H1 (cell line): ENCODE measurements at regions not wholly inside any gene's neighbourhood (a gene's known extent, or its start where the extent isn't known, plus 50 kb on each side); places are given as distances from the start of the nearest gene placed in this dataset.

Source experiments
- CTCF ChIA-PET: fragments of 300-600 bp; sonication (Branson Sonifier 250); formaldehyde crosslinking; loops from one replicate; lab custom pipeline; 2021; ENCODE audit not compliant: partially characterized antibody; lab: Charles Lee
- POLR2A ChIA-PET: fragments of 300-600 bp; sonication (Branson Sonifier 250); formaldehyde crosslinking; loops from one replicate; lab custom pipeline; 2021; ENCODE audit warnings: inconsistent platforms; ENCODE audit not compliant: partially characterized antibody; lab: Charles Lee
- DNase-seq, 2 experiments: peaks; one replicate each; pipeline versions ENCODE4 v3.0.0 to v3.0.0-alpha.2; 2010 to 2022; ENCODE audit warnings: low spot score in 2 of 2, low read depth in 1 of 2, mixed read lengths in 1 of 2
- FAIRE-seq: peaks from 2 replicates; lab custom pipeline; 2011; peaks lifted over from hg19 to GRCh38; lab: Jason Lieb, UNC
- H2AFZ ChIP-seq: 2 replicates; pipeline ENCODE4 v1.8.1; 2012; ENCODE audit warnings: low read length, inconsistent platforms
- H2AK5ac ChIP-seq: 2 replicates; pipeline ENCODE4 v1.6.1; 2013; ENCODE audit warnings: low read depth, low read length
- H2BK120ac ChIP-seq: replicated peaks from 2 replicates; pipeline ENCODE3; 2013; ENCODE audit warnings: low read depth, low read length, inconsistent platforms
- H2BK12ac ChIP-seq: 2 replicates; pipeline ENCODE4 v1.6.1; 2013; ENCODE audit warnings: low read depth, low read length
- H2BK15ac ChIP-seq: 2 replicates; pipeline ENCODE4 v1.6.1; 2013; ENCODE audit warnings: low read length
- H2BK20ac ChIP-seq: 2 replicates; pipeline ENCODE4 v1.6.1; 2013; ENCODE audit warnings: low read length
- H2BK5ac ChIP-seq: 2 replicates; pipeline ENCODE4 v1.6.1; 2013; ENCODE audit warnings: low read depth, low read length
- H3K14ac ChIP-seq: 2 replicates; pipeline ENCODE4 v1.6.1; 2013; ENCODE audit warnings: inconsistent platforms; ENCODE audit not compliant: insufficient read length
- H3K18ac ChIP-seq: 2 replicates; pipeline ENCODE4 v1.6.1; 2013; ENCODE audit warnings: low read length; ENCODE audit errors: extremely low read depth
- H3K23ac ChIP-seq: 2 replicates; pipeline ENCODE4 v1.6.1; 2013; ENCODE audit warnings: inconsistent platforms; ENCODE audit not compliant: insufficient read length
- H3K23me2 ChIP-seq: 2 replicates; pipeline ENCODE4 v1.6.1; 2013; ENCODE audit warnings: low read depth, low read length
- H3K27ac ChIP-seq: 2 replicates; pipeline ENCODE4 v1.6.1; 2011; ENCODE audit warnings: low read depth, low read length, inconsistent platforms
- H3K27me3 ChIP-seq, 4 experiments: replicated peaks in 1 of 4; 1 replicate in 1 of 4; 2 replicates in 3 of 4; pipeline versions ENCODE4 v1.6.1 to v1.8.1; 2011 to 2013; ENCODE audit warnings: low read length in 3 of 4, mild to moderate bottlenecking in 3 of 4, inconsistent platforms in 2 of 4, mixed read lengths in 2 of 4, moderate library complexity in 1 of 4; ENCODE audit not compliant: control insufficient read depth in 3 of 4, insufficient read depth in 3 of 4; ENCODE audit errors: extremely low read depth in 1 of 4
- H3K36me3 ChIP-seq, 4 experiments: 2 replicates each; pipeline versions ENCODE4 v1.6.1 to v1.8.1; 2011 to 2013; ENCODE audit warnings: mild to moderate bottlenecking in 4 of 4, low read length in 3 of 4, moderate library complexity in 2 of 4, control low read depth in 1 of 4, inconsistent platforms in 1 of 4; ENCODE audit not compliant: insufficient read depth in 4 of 4, control insufficient read depth in 2 of 4
- H3K4ac ChIP-seq: replicated peaks from 2 replicates; pipeline ENCODE3; 2013; ENCODE audit warnings: low read length, low read depth, mixed read lengths, inconsistent platforms; ENCODE audit not compliant: insufficient read length
- H3K4me1 ChIP-seq, 4 experiments: replicated peaks in 1 of 4; 1 replicate in 1 of 4; 2 replicates in 3 of 4; pipeline versions ENCODE4 v1.6.1 to v1.8.1; 2011 to 2013; ENCODE audit warnings: low read length in 3 of 4, inconsistent platforms in 2 of 4, mixed read lengths in 1 of 4; ENCODE audit not compliant: insufficient read depth in 4 of 4, control insufficient read depth in 3 of 4
- H3K4me2 ChIP-seq, 2 experiments: 2 replicates each; pipeline versions ENCODE4 v1.6.1 to v1.8.1; 2011 to 2013; ENCODE audit warnings: low read depth in 2 of 2, low read length in 2 of 2, control low read depth in 1 of 2, inconsistent platforms in 1 of 2, mild to moderate bottlenecking in 1 of 2; ENCODE audit not compliant: insufficient read depth in 1 of 2
- H3K4me3 ChIP-seq, 4 experiments: fragments of 200-600, 300-600 bp in 1 of 4; sonication (generic), shearing (Covaris generic), sonication (Bioruptor Twin) in 1 of 4; 2 replicates each; pipeline versions ENCODE4 v1.5.1 to v1.8.1; 2011 to 2016; ENCODE audit warnings: low read length in 4 of 4, low read depth in 3 of 4, control low read depth in 2 of 4, inconsistent platforms in 2 of 4, mild to moderate bottlenecking in 2 of 4, mixed read lengths in 1 of 4, moderate library complexity in 1 of 4; ENCODE audit not compliant: insufficient read depth in 2 of 4; ENCODE audit errors: extremely low read depth in 1 of 4
- H3K56ac ChIP-seq: replicated peaks from 2 replicates; pipeline ENCODE3; 2013; ENCODE audit warnings: low read depth, mild to moderate bottlenecking, mixed read lengths, low read length, inconsistent platforms; ENCODE audit not compliant: insufficient read length
- H3K79me1 ChIP-seq: 2 replicates; pipeline ENCODE4 v1.6.1; 2013; ENCODE audit warnings: low read depth, low read length, control low read depth
- H3K79me2 ChIP-seq, 2 experiments: 2 replicates each; pipeline versions ENCODE4 v1.6.1 to v1.8.1; 2012 to 2013; ENCODE audit warnings: low read length in 2 of 2, mild to moderate bottlenecking in 2 of 2, inconsistent platforms in 1 of 2; ENCODE audit not compliant: insufficient read depth in 2 of 2, control insufficient read depth in 1 of 2
- H3K9ac ChIP-seq, 4 experiments: replicated peaks in 1 of 4; 1 replicate in 1 of 4; 2 replicates in 3 of 4; pipeline versions ENCODE4 v1.6.1 to v1.8.1; 2011 to 2013; ENCODE audit warnings: low read depth in 3 of 4, low read length in 3 of 4, control low read depth in 2 of 4, mild to moderate bottlenecking in 2 of 4, moderate library complexity in 2 of 4, inconsistent platforms in 1 of 4; ENCODE audit errors: extremely low read depth in 1 of 4
- H3K9me3 ChIP-seq, 2 experiments: 2 replicates each; pipeline versions ENCODE4 v1.6.1 to v1.8.1; 2012 to 2013; ENCODE audit warnings: mild to moderate bottlenecking in 2 of 2, moderate library complexity in 2 of 2, control low read depth in 1 of 2, inconsistent platforms in 1 of 2, low read depth in 1 of 2, low read length in 1 of 2, mixed read lengths in 1 of 2; ENCODE audit not compliant: insufficient read depth in 2 of 2
- H4K20me1 ChIP-seq, 2 experiments: replicated peaks in 1 of 2; 2 replicates each; pipeline versions ENCODE3 to v1.8.1; 2011 to 2013; ENCODE audit warnings: inconsistent platforms in 2 of 2, low read length in 2 of 2, mild to moderate bottlenecking in 1 of 2; ENCODE audit not compliant: insufficient read depth in 2 of 2, control insufficient read depth in 1 of 2
- H4K5ac ChIP-seq: 2 replicates; pipeline ENCODE4 v1.6.1; 2013; ENCODE audit warnings: low read length, low read depth, mixed read lengths, inconsistent platforms; ENCODE audit not compliant: insufficient read length
- H4K8ac ChIP-seq: 2 replicates; pipeline ENCODE4 v1.8.0; 2013; ENCODE audit warnings: mild to moderate bottlenecking, moderate library complexity, low read length, inconsistent platforms; ENCODE audit not compliant: insufficient read depth; ENCODE audit errors: extremely low read depth
- H4K91ac ChIP-seq: replicated peaks from 2 replicates; pipeline ENCODE3; 2013; ENCODE audit warnings: low read length, mixed read lengths, inconsistent platforms; ENCODE audit not compliant: insufficient read length
- BCL11A ChIP-seq, 2 experiments: IDR thresholded peaks; one replicate each; pipeline ENCODE4 v1.6.1; 2011; ENCODE audit warnings: low read depth in 2 of 2, low read length in 2 of 2, mild to moderate bottlenecking in 2 of 2
- KDM5A ChIP-seq: fragments of 200-600 bp; IDR thresholded peaks from 2 replicates; pipeline ENCODE4 v1.7.1; 2012; ENCODE audit warnings: mild to moderate bottlenecking, low read length, inconsistent platforms, mixed read lengths
- POLR2AphosphoS5 ChIP-seq: IDR thresholded peaks from 2 replicates; pipeline ENCODE4 v1.6.1; 2011; ENCODE audit warnings: low read depth, low read length
- WGBS, 2 experiments: shearing (Covaris generic) in 1 of 2; methylation state at CpG; one replicate each; pipeline versions ENCODE4 v1.1.6 to v1.1.7; 2013 to 2015; ENCODE audit warnings: low lambda C conversion rate in 2 of 2, mixed read lengths in 2 of 2, inconsistent platforms in 1 of 2, low coverage in 1 of 2, missing lambda C conversion rate in 1 of 2; ENCODE audit not compliant: insufficient replicate concordance in 2 of 2, insufficient coverage in 1 of 2, insufficient read length in 1 of 2; ENCODE audit errors: extremely low coverage in 1 of 2, missing lambda C conversion rate in 1 of 2; 5-methylcytosine and 5-hydroxymethylcytosine counted together
- TF ChIP-seq, protein P1 (sequence below): IDR thresholded peaks from 2 replicates; pipeline ENCODE4 v1.6.1; 2012; ENCODE audit warnings: low read length, inconsistent platforms

GRCh38 chr9:94181408-94182181 lies 77.5 kb upstream of the ZNF169 start:
- TF ChIP-seq POLR2AphosphoS5 (0 out of 2 replicates have a peak, but pooled peaks have one; percentile 37), KDM5A (no peak), BCL11A (IDR thresholded peaks at IDR 0.05; ENCODE audit: low read depth in 2 of 2, low read length in 2 of 2) (no peak)
- TF ChIP-seq, protein P1, sequence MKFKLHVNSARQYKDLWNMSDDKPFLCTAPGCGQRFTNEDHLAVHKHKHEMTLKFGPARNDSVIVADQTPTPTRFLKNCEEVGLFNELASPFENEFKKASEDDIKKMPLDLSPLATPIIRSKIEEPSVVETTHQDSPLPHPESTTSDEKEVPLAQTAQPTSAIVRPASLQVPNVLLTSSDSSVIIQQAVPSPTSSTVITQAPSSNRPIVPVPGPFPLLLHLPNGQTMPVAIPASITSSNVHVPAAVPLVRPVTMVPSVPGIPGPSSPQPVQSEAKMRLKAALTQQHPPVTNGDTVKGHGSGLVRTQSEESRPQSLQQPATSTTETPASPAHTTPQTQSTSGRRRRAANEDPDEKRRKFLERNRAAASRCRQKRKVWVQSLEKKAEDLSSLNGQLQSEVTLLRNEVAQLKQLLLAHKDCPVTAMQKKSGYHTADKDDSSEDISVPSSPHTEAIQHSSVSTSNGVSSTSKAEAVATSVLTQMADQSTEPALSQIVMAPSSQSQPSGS, result no peak
- TF ChIP-seq, all 59 proteins: peak for 1
- ChIA-PET POLR2A (interaction anchor here (0.6 to 5.2 kb wide), 17 partner anchors 9 to 197 kb away, joined by 3 to 45 read pairs (median 3); no protein-coding TSS in a partner anchor), CTCF (interaction anchor here (1.2 to 3.1 kb wide), 5 partner anchors 13 to 168 kb away, joined by 3 to 9 read pairs (median 5); no protein-coding TSS in a partner anchor)
- no peak overlapping the region for H3K4me2 ChIP-seq
- H3K9ac ChIP-seq, result no peak overlapping the region
- no peaks in the 10 kb centered on the region for H3K23me2 ChIP-seq
- no peak overlapping the region for H2BK12ac ChIP-seq
- FAIRE-seq (no peak), DNase-seq (no peak)
- peaks cover 0 to 34% of the 10 kb centered on the region in 2 experiments; a peak in 3 of 4 replicates for H3K79me2 ChIP-seq
- H3K27ac ChIP-seq, result no peak overlapping the region
- 89% methylated on average over 8 of the region's 8 CpGs; no CpG with 5 or more reads in 1 of the 2 experiments for WGBS, 2 experiments
- no peak overlapping the region for H3K56ac ChIP-seq
- no peak overlapping the region for H3K4me3 ChIP-seq
- H4K91ac ChIP-seq, result no peak overlapping the region
- no peak overlapping the region for H2AFZ ChIP-seq
- H4K8ac ChIP-seq, result no peak overlapping the region
- no peak overlapping the region for H3K14ac ChIP-seq
- H2AK5ac ChIP-seq, result no peak overlapping the region
- H3K27me3 ChIP-seq, result no peaks in the 10 kb centered on the region
- no peaks in the 10 kb centered on the region for H3K79me1 ChIP-seq
- H2BK15ac ChIP-seq, result no peak overlapping the region
- H2BK120ac ChIP-seq, result no peak overlapping the region
- no peak overlapping the region for H3K23ac ChIP-seq
- peaks cover 6 to 8% of the 10 kb centered on the region in 2 experiments for H4K20me1 ChIP-seq
- peaks cover 2 to 21% (median 11%) of the 10 kb centered on the region in 4 experiments; a peak in 5 of 8 replicates for H3K36me3 ChIP-seq
- H3K9me3 ChIP-seq, result no peaks in the 10 kb centered on the region
- H4K5ac ChIP-seq, result no peak overlapping the region
- no peak overlapping the region for H3K4ac ChIP-seq
- no peak overlapping the region for H3K18ac ChIP-seq
- no peak overlapping the region for H2BK20ac ChIP-seq
- no peaks in the 10 kb centered on the region for H3K4me1 ChIP-seq
- no peak overlapping the region for H2BK5ac ChIP-seq
